GM21526 (cell line): ENCODE measurements at regions not wholly inside any gene's neighbourhood (a gene's known extent, or its start where the extent isn't known, plus 50 kb on each side); places are given as distances from the start of the nearest gene placed in this dataset.

Experiments
- ATAC-seq: cut with Tn5 transposase; IDR thresholded peaks from one replicate; pipeline ENCODE4 v1.9.1; 2021; ENCODE audit warnings: moderate library complexity; ENCODE audit not compliant: unreplicated experiment, low FRiP score

GRCh38 chr4:157803845-157804521 is 368.8 kb downstream of the GASK1B start:
- no peak for ATAC-seq

GRCh38 chr4:157803421-157803820 is 369.4 kb downstream of the GASK1B start:
- no peak for ATAC-seq

- ATAC-seq, result no peak
These were observed 377.3 kb downstream of the GASK1B start for GRCh38 chr4:157795495-157795894.

GRCh38 chr4:157792716-157793115 is 380.1 kb downstream of the GASK1B start:
- no peak for ATAC-seq

- ATAC-seq, result no peak
These were observed 381.6 kb downstream of the GASK1B start for GRCh38 chr4:157791236-157791635.

GRCh38 chr4:157787618-157788017 is 385.2 kb downstream of the GASK1B start:
- no peak for ATAC-seq

- no peak for ATAC-seq
These were observed 391.5 kb downstream of the GASK1B start for GRCh38 chr4:157781361-157781760.

GRCh38 chr4:157779081-157779480 is 393.7 kb downstream of the GASK1B start:
- ATAC-seq, result no peak

GRCh38 chr4:157776930-157777528 is 395.8 kb downstream of the GASK1B start:
- ATAC-seq, result no peak

- ATAC-seq, result no peak
These were observed 396.9 kb downstream of the GASK1B start for GRCh38 chr4:157775971-157776370.

GRCh38 chr4:157772907-157773306 is 399.9 kb downstream of the GASK1B start:
- no peak for ATAC-seq

GRCh38 chr4:157768419-157768818 is 404.4 kb downstream of the GASK1B start:
- no peak for ATAC-seq

GRCh38 chr4:157763490-157763889 is 409.3 kb downstream of the GASK1B start:
- ATAC-seq, result no peak

GRCh38 chr4:157754410-157754809 is 418.4 kb downstream of the GASK1B start:
- no peak for ATAC-seq

- no peak for ATAC-seq
These were observed 421.2 kb downstream of the GASK1B start for GRCh38 chr4:157751631-157752030.

- no peak for ATAC-seq
These were observed 431.2 kb downstream of the GASK1B start for GRCh38 chr4:157741642-157742041.

GRCh38 chr4:157739242-157739641 is 433.6 kb downstream of the GASK1B start:
- no peak for ATAC-seq

GRCh38 chr4:157728215-157728614 is 444.6 kb downstream of the GASK1B start:
- no peak for ATAC-seq

GRCh38 chr4:157727163-157727562 is 445.7 kb downstream of the GASK1B start:
- ATAC-seq, result no peak

GRCh38 chr4:157722146-157722545 is 450.7 kb downstream of the GASK1B start:
- no peak for ATAC-seq

GRCh38 chr4:157713342-157713741 is 459.5 kb downstream of the GASK1B start:
- ATAC-seq, result no peak

- ATAC-seq, result no peak
These were observed 466.7 kb downstream of the GASK1B start for GRCh38 chr4:157706155-157706554.
